ENCODE measurements at regions not wholly inside any gene's neighbourhood (a gene's known extent, or its start where the extent isn't known, plus 50 kb on each side); places are given as distances from the start of the nearest gene placed in this dataset.

DNA sequence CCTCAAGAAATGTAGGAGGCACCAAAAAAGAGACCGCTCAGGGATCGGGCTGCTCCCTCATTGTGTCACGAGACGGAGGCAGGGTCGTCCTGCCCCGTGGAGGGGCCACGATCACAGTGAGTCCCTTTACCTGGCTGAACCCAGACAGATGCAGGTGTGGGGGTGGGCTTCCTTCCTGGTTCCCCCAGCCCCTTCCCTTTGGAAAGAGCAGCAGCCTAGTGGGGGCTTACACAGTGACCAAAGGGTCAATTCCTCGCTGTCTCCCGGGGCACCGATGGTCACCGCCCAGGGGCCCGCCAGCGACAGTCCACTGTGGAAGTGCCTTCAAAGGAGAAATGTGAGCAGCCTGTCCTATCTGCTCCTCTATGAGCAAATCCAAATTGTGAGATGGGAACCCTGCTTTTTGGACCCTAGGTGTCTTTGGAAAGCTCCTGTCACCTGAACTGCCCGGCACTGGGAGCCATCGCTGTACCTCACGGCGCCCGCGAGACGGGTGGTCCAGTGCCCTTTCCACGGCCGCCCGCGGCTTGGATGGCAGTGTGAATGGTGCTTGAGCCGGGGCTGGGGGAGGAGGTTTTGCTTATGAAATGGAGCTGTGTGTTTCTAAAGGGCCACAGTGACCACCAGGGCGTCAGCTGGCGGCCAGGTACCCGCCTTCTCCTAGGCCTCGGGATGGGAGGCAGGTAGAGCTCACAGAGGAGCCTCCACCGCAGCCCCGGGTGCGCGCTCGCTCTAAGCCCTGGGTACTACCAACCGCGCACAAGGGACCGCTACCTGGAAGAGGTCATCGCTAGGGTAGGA, 155.7 kb downstream of the KLF13 start:
- Mint-ChIP-seq H3K27me3 (ENCODE audit: unreplicated experiment) (peaks cover 30% of the 10 kb centered on the region), H3K9me3 (ENCODE audit: unreplicated experiment) (no peaks in the 10 kb centered on the region), H3K4me1 (ENCODE audit: unreplicated experiment) (peaks cover 1% of the 10 kb centered on the region), H3K4me3 (ENCODE audit: unreplicated experiment) (no peak overlapping the region), H3K36me3 (ENCODE audit: unreplicated experiment) (peaks cover 2% of the 10 kb centered on the region), H3K27ac (ENCODE audit: unreplicated experiment) (no peak overlapping the region)
- DNase-seq (ENCODE audit: extremely low spot score, unreplicated experiment), result peak; percentile 83
- TF ChIP-seq, protein P1, sequence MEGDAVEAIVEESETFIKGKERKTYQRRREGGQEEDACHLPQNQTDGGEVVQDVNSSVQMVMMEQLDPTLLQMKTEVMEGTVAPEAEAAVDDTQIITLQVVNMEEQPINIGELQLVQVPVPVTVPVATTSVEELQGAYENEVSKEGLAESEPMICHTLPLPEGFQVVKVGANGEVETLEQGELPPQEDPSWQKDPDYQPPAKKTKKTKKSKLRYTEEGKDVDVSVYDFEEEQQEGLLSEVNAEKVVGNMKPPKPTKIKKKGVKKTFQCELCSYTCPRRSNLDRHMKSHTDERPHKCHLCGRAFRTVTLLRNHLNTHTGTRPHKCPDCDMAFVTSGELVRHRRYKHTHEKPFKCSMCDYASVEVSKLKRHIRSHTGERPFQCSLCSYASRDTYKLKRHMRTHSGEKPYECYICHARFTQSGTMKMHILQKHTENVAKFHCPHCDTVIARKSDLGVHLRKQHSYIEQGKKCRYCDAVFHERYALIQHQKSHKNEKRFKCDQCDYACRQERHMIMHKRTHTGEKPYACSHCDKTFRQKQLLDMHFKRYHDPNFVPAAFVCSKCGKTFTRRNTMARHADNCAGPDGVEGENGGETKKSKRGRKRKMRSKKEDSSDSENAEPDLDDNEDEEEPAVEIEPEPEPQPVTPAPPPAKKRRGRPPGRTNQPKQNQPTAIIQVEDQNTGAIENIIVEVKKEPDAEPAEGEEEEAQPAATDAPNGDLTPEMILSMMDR (IDR thresholded peaks at IDR 0.05), result no peak

DNA sequence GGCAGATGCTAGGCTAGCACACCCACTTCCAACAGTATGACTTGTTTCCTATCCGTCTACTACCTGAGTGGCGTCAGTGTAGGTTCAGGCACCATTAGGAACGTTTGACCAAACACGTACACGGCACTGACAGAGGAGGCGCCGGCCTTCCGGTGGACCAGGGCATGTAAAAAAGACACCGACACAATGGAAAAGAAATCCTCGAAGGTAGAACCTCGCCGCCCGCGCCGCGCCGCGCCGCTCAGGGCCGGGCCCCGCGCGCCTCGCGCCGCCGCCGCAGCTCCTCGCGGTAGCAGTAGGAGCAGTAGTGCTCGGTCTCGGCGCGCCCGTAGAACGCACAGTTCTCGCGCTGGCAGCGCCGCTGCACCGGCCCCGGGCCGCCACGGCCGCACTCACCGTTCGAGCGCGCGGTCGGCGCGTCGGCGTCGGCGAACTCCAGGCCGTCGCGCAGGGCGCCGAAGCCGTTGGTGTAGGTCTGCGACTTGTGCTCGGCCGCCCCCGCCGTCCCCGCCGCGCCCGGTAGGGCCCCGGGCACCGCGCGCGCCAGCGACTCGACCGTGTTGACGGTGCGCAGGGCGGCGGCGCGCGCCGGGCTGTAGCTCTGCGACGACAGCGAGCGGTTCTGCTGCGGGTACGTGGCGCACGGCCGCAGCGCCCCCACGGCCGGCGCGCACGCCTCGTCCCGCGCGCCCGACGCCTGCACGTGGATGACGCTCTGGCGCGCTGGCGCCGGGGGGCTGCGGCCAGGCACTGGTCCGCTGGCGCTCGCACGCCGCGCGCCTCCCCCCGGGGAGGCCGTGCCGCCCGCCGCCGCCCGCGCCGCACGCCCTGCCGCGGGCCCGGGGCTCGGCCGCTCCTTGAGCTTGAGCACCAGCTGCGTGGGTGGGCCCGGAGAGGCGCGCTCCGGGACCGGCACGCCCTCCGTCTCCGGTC, 156.7 kb downstream of the KLF13 start:
- DNase-seq (ENCODE audit: extremely low spot score, unreplicated experiment), result peak; percentile 77
- Mint-ChIP-seq H3K27ac (ENCODE audit: unreplicated experiment) (no peak overlapping the region), H3K9me3 (ENCODE audit: unreplicated experiment) (no peaks in the 10 kb centered on the region), H3K4me1 (ENCODE audit: unreplicated experiment) (peaks cover 4% of the 10 kb centered on the region), H3K36me3 (ENCODE audit: unreplicated experiment) (peaks cover 2% of the 10 kb centered on the region), H3K4me3 (ENCODE audit: unreplicated experiment) (peak overlapping the region; percentile 55), H3K27me3 (ENCODE audit: unreplicated experiment) (peaks cover 30% of the 10 kb centered on the region)
- TF ChIP-seq, protein P1 (IDR thresholded peaks at IDR 0.05), result no peak

DNA sequence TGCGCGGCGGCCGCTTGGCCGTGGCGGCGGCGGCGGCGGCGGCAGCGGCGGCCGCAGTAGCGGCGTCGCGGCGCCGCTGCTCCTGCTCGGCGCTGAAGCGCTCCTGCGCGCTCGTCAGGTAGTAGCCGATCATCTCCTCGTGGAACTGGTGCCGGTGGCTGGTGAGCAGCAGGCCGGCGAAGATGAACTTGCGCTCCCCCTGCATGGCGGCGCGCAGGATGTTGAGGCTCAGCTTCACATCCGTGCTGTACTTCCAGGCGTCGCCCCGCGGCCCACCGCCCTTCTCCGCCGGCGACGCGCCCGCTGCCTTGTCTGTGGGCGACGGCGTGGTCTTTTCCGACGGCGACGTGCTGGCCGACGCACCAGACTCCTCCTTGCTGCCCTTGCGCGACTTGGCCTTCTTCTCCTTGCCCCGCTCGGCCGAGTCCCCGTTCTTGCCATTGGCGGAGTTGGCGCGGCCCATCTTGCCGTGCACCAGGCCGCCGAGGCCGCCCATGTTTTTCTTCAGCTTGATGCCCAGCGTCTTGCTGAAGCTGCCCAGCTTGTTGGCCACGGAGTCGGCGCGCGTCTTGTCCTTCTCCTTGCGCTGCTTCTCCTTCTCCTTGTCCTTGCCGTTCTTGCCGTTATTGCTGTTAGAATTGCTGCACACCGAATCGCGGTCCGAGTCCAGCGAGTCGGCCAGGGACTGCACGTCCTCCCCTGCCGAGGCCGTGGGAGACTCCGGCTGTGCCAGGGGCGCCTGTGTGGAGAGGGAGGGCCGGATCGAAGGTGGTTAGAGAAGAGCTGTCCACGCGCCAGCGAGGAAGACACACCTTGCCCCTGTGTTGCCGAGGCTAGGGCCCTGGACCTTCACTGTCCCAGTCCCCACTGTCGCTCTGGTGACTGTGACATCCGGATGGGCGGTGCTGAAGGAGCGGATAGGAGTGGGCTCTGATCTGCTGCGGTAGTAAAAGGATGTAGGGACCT, 157.6 kb downstream of the KLF13 start:
- H3K4me1 Mint-ChIP-seq (ENCODE audit: unreplicated experiment), result peaks cover 14% of the 10 kb centered on the region
- H3K27ac Mint-ChIP-seq (ENCODE audit: unreplicated experiment), result no peak overlapping the region
- peak overlapping the region; percentile 27 for H3K4me3 Mint-ChIP-seq (ENCODE audit: unreplicated experiment)
- peaks cover 2% of the 10 kb centered on the region for H3K36me3 Mint-ChIP-seq (ENCODE audit: unreplicated experiment)
- TF ChIP-seq, protein P1 (IDR thresholded peaks at IDR 0.05), result no peak
- peak; percentile 78 for DNase-seq (ENCODE audit: extremely low spot score, unreplicated experiment)
- H3K9me3 Mint-ChIP-seq (ENCODE audit: unreplicated experiment), result no peaks in the 10 kb centered on the region
- H3K27me3 Mint-ChIP-seq (ENCODE audit: unreplicated experiment), result peaks cover 28% of the 10 kb centered on the region

DNA sequence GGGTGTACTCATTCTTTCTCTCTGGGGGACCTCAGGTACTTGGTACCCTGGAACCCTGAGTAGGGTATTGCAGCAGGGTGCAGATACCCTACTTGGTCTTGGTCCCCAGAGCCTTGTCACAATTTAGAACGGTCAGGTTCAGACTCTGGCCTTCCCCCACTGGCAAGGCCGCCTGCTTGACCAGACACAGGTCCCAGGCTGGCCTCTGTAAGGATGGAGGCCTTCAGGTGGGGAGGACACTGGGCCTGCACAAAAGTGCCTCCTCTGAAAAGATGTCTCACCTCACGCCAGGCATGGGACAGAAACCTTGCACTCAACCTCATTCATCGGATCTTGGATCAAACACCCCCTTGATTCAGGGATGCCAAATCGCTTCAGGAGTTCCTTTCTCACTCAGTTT, 158.4 kb downstream of the KLF13 start:
- Mint-ChIP-seq H3K36me3 (ENCODE audit: unreplicated experiment) (peaks cover 2% of the 10 kb centered on the region), H3K27me3 (ENCODE audit: unreplicated experiment) (peaks cover 27% of the 10 kb centered on the region), H3K9me3 (ENCODE audit: unreplicated experiment) (no peaks in the 10 kb centered on the region), H3K4me1 (ENCODE audit: unreplicated experiment) (peaks cover 17% of the 10 kb centered on the region), H3K4me3 (ENCODE audit: unreplicated experiment) (peak overlapping the region; percentile 27), H3K27ac (ENCODE audit: unreplicated experiment) (no peak overlapping the region)
- DNase-seq (ENCODE audit: extremely low spot score, unreplicated experiment), result peak; percentile 63
- TF ChIP-seq, protein P1 (IDR thresholded peaks at IDR 0.05), result no peak
